HG03565 (cell line): ENCODE measurements at regions not wholly inside any gene's neighbourhood (a gene's known extent, or its start where the extent isn't known, plus 50 kb on each side); places are given as distances from the start of the nearest gene placed in this dataset.

Experiments used
- ATAC-seq: cut with Tn5 transposase; IDR thresholded peaks from one replicate; pipeline ENCODE4 v1.9.1; 2021; ENCODE audit warnings: mild to moderate bottlenecking, moderate library complexity; ENCODE audit not compliant: unreplicated experiment

DNA sequence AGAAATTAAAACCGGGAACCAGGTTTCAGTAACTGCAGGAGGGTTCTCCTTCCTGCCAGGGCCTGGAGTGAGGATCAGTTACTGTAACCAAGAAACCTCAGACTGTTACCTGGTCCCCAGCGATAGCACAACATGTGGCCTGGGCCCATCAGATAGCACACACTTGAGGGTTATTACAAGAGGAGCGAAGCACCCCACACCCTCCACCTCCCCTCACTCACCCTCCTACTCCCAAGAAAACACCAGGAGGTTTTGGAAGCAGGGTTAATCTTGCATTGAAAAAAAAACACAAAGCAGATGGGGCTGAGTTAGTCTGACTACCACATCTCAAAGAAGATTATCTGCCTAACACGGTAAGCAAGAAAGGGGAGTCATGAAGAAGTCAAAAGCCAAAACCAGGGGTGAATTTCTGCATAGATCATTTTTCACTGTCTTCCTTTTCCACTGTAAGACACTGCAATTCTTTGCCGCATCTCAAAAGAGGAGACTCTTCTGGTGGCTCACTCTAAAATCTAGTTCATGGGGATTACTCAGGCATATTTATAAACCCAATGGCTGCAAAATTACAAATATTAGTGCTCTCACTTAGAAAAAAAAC lies 75.9 kb upstream of the DOCK9 start:
- no peak for ATAC-seq

DNA sequence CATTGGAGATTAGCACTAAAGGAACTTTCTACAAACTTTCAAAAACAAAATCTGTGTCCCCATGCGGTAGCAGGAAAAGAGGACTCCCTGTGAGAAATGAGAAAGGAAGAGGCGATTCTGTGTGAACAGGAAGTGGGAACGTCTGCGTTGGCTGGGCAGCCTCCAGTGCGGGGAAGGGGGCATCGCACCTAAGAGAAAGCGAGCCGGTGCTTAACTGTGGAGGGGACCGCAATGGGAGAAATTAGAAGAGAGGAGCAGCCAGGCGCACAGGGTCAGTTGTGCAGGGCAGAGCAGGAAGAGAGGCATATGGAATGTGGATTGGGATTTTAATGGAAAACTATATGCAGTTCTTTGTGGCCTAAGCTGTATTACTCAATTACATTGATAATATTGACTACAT lies 77.4 kb upstream of the DOCK9 start:
- ATAC-seq, result no peak

DNA sequence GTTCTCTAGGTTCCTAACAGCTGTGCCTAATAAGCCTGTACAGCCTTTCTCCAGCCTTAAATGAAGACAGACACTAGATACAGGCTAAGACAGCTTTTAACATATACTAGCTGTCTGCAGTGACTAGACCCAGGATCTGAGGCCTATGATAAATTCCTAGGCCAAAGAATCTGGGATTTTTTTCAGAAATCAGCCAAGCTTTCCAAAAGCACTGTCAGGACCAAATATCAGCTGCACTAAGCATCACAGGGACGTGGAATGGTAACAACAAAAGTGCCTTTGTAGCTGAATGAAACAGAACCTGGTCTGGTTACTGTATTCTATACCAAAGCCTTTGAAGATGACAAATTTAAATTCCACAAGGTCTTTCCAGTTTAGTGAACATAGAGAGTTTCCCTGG lies 77.9 kb upstream of the DOCK9 start:
- ATAC-seq, result no peak

DNA sequence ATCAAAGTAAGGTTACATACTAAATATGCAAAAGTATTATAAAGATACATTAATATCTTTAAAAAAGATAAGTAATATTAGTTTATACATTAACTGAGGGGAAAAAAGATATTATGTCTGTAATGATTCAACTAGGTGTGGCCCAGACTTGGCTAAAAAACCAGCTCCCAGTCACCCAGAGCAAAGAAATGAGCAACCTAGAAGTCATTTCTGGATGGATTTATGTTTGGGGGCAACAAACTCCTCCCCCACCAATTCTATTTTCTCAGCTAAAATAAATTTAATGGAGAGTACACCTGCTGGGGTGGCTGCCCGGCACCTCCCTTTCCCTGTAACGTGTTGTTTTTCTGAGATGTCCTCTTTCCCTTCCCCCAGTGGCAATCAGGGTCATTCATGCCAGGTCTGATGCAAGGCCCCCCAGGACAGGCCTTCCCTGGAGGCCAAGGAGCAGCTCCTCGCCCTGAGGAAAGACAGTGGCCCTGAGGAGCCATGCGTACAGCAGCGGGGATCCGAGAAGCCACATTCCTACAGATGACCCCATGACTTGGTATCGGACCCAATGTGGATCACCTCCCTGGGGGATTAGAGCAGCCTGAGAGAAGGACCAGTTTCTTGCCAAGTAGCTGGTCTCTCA lies 78.6 kb upstream of the DOCK9 start:
- no peak for ATAC-seq

DNA sequence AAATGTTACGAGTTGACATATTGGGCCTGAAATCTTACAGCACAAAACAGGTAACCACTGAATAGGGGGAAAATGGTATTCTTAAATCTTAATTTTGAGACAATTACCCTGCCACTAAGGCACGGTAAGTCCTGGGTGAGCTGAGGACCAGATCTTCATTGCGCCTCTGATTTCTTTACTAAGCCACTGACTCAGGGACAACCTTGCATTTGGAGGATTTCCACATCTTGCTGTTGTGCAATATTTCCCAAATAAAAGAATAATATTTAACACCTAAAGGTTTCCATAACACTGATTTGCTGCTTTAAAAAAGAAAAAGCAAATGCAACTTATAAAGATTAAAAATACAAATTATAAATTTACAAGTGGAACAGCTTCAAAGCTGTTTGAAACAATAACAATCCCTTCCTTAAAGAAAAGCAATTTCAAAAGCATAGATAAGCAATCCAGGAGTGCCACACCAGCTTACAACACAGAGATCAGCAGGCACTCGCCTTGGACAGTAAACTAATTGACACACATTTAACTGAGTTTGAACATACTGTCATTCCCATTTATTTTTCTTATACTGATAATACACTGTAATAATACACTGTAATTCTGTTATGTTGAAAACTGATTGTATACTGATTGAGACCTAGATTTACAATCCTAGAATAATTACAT lies 79.6 kb upstream of the DOCK9 start:
- ATAC-seq, result no peak

DNA sequence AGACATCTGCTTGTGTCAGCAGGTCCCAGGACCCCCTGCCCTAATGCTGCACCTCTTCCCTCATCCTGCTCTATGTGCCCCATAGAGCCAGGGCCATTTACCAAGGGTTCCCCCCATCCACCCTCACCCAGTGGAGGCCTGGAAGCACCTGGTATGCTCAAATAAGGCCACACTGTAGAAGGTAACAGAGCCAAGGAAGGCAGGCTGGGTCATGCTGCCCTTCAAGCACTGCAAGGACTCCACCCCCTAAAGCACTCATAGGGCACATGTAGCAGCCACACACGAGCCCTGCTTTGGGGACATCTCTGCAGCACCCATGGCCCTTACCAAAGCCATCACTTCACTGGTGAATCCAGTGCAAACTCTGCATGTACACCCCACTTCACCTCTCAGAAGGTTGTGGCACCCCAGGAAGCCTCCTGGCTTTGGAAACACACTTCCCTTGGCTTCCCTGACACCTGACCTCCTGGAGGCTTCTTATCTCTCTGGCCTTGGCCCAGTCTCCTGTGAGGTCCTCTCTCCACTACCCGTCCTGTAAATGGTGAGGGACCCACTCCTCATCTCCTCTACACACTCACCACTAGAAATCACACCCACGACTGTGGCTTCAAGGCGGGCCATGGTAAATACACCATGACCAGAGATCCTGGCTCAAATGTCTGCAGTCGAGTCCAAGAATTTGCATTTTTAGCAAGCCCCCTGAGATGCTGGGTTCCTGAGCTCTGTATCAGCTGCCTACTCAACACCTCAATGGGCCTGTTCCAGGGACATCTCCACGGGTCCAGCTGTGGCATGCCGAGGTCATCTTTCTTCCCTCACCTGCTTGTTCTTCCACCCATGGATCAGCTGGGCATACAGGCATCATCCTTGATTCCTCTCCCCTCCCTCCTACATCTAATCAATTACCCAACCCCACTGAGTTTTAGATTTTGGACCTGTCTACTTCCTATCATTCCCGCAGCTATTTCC lies 80.9 kb upstream of the DOCK9 start:
- ATAC-seq, result no peak

DNA sequence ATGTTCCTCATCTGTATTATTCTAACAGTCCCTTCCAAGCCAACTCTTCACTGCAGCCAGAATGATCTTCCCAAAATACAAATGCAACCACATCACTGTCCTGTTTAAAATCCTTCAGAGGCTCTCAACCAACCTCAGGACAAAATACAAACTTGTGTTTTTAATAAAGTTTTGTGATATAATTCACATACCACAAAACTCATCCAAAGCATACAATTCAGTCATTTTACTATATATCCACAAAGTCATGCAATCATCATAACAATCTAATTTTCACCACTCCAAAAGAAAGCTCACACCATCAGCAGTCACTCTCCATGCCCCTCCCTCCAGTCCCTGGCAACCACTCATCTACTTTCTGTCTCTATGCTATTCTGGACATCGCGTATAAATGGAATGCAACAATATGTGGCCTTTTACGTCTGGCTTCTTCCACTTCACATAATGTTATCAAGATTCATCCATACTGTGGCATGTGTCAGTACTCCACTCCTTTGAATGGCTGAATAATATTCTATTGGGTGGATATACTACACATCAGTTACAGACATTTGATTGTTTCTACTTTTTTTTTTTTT lies 81.7 kb upstream of the DOCK9 start:
- no peak for ATAC-seq

DNA sequence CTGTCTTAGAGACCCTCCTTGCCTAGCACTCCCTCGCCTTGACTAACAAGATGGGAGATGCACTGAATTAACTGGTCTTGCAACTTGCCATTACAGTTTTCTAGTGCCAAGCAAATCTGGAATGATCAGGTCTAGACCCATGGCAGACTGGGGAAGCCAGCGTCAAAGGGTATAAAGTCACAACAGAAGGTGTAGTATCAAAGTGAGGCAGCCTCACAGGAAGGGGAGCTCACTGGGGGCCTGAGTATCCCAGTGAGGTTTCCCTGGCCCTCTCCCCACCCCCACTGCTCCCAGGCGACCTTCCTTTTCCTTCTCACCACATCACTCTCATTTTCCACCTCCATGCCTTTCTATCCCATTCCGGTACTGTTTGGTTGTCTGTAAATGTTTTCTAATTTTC lies 83.5 kb upstream of the DOCK9 start:
- no peak for ATAC-seq

DNA sequence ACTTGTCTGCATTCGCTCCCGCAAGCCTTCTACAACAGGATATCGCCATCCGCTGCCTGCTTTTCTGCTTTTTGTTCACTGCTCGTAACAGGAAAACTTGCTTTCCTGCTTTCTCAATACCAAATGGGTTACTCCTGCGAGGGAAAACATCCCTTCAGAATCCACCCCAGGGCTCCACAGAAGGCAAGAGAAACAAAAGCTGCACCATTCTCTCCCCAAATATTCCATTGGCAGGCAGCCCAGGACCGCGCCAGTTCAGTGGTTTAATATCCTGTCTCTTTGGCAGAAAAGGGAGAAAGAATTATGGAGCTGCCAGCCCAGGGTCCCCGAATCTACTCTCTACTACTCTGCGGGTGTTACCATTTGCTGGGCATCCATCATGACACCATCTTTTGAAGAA lies 84.7 kb upstream of the DOCK9 start:
- no peak for ATAC-seq

DNA sequence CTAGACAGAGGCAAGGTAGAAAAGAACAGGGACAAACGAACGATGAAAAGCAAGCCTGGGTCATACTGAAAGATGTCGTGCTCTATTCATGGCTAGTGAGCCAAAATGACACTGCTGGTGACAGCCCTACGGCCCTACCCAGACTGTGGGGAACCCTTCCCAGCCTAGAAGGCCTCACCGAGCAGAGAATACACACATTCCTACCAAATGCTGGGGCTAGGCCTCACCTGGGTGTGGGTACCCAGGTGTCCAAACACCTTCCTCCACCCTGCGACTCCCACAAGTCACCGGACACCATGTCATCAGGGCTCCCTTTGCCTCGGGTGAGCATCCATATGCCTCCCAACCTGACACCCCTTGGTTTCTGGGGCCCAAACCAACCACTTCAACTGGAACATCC lies 85.3 kb upstream of the DOCK9 start:
- no peak for ATAC-seq

DNA sequence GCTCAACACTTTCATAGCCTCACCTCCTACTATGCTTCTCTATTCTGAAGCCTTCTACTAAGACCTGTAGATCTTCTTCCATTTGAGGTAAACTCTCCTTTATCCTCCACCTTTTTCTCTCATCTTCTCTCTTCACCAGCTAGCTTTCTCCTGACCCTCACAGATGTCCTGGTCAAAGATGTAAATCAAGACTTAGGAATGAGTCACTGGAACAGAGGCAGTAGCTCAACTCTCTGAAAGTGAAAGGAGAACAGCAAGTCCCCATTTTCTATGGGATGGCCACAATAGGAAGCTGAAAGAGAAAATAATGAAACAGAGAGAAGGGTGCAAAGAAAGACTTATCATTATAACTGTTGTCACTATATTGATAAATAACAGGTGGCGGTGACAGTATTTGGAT lies 86.1 kb upstream of the DOCK9 start:
- ATAC-seq, result no peak

DNA sequence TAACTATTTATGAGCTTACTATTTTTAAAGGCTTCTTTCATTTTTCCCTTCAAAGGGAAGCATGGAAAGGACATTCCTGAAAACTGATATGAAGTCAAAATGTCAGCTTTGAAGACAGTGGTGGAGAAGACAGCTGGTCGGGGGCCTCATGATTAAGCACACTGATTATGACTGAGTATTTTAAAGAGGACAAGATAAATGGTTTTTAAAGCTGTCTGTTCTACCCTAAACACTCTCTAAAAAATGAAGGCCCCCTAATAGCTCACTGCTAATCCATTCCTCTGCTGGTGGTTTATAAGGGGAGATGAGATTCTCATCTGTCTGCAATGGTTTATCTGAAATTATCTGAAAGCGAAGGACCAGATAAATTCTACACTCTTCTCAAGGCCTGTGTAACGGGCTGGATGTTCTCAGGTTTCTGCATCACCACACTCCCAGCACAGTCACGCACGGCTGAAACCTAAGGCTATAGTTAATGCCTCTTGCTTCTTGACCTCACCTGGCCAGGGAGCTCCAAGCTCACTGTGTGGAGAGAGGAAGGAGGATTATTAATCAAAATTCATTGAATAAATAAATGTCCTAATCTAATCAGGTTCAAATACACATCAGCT lies 86.9 kb upstream of the DOCK9 start:
- ATAC-seq, result no peak

DNA sequence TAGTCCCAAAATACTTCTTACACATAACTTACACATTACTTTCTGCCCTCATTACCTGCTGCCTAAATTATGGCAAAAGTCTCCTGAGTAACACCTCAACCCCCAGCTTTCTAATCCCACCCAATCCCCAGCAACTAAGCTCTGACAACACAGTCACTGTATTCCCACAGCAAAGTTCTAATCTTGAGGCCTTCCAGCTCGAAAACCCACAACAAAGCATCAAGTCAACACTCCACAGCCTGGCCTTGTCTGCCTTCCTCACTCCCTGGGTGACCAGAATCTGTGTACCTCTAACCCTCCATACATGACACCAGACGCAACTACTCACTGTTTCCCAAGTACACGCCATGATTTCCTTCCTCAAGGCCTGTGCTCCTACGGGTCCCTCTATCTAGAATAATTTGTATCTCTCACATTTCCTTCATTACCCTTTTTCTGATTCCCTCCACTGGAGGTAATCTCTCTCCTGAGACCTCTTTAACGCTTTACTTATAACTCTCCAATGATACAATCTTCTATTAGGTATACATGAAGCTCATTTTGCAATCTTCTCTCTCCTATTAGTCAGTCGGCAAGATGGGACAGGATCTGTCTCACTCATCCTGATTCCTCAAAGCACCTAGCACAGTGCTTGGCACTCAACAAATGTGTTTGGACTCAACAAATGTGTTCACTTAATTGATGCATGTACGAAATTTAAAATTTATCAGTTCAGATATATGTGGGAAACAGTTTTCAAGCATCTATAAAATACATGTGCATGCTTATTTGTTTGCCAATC lies 87.6 kb upstream of the DOCK9 start:
- ATAC-seq, result no peak

DNA sequence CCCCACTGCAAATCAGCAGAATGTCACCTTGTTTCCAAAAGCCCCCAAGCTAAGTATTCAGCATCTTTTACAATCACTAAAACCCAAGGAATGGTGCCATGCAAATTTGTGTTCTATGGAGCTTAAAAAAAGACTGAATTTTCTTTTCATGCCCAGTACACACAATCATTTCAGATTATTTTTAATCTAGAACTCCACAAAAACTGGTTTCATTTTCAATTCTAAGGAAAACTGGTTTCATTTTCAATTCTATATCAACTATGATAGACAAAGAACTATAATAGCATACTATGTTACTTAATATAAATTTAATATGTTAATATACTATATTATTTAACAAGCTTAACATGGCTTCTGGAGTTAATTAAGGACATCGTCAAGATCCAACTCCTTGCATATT lies 88.4 kb upstream of the DOCK9 start:
- ATAC-seq, result no peak

DNA sequence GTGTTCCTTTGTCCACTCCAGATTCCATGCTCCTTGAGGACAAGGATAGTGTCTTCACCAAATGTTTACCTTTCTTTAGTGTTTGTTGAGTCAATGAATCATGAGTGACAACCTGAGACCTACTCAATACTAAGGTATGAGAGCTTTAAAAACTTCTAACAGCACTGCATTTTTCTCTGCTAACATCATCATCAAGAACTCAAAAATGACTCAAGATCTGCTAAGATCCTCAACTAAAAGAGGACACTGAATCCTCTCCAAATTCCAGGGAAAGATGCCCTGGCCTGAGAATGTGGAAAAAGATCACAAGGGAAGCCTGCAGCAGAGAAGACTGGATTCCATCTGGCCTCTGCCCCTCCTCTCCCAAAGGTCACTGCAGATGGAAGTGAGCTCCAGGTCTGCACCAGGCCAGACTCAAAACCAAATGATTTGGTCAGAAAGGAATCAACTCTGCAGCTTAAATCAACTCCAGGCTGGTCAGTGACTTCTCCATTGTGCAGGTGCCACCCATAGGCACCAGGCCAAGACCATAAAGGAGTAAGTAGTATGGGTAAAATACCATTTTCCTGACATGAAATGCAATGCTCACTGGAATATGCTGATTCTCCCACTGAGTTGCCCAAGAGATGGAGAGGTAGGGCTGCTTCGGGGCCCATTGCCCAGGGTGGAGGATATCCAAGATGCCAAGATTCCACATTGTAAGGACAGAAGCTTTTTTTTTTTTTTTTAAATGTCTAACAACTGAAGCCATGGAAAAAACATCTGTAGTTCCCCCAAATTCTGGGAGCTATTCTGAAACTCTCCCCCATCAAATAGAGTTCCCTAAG lies 89.5 kb upstream of the DOCK9 start:
- no peak for ATAC-seq

DNA sequence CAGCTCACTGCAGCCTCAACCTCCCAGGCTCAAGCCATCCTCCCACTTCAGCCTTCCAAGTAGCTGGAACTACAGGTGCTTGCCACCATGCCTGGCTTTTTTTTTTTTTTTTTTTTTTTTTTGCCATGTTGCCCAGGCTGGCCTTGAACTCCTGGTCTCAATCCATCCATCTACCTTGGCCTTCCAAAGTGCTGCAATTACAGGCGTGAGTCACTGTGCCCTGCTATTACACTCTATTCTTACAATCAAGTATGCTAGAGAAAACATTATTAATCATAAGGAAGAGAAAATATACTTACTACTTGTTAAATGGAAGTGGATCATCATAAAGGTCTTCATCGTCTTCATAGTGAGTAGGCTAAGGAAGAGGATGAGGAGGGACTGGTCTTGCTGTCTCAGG lies 93.3 kb upstream of the DOCK9 start:
- ATAC-seq, result no peak

DNA sequence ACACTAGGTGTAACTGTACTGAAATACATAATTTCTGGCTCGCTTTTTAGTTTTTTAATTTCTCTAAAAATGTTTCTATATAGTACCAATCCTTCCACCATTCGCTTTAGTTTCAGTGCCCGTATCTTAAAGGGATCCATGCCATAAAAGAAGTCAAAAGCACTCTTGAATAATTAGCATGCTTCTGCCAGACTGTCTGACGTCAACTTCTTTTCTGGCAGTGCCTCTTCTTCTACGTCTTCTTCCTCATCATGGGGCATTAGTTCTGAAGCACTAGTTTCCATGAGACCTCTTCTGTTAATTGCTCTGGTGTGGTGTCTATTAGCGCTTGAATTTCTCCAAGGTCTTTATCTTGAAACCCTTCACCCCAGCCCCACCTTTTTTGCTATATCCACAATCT lies 93.8 kb upstream of the DOCK9 start:
- ATAC-seq, result no peak

DNA sequence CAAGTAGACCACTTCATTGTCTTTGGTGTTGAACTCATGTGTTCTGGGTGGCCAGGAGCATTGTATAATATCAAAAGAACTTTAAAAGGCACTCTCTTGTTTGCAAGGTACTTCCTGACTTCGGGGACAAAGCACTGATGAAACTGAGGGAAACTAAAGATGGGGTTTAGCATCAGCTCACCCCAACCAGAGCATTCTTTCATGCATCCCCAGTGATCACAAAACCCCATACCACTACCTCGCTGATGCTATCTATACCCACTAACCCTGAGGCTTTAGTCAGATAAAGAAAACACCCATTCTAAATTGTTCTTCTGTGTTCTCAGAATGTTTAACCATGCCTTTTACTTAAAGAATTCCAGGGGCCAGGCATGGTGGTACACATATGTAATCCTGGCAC lies 94.5 kb upstream of the DOCK9 start:
- ATAC-seq, result no peak

DNA sequence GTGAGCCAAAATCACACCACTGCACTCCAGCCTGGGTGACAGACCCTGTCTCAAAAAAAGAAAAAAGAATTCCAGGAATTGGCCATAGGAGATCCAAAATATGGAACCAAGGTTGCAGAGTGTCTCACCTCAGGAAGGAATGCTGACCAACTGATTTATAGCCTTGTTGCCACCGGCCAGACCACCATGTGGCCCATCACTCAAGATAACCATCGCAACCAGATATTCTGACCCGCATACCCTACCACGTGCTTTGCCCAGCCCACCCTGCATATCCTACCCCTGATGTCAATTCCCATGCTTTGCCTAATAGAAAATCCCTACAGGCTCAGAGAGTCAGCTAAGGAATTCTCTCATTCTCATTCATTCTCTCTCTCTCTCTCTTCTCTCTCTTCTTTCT lies 95.1 kb upstream of the DOCK9 start:
- ATAC-seq, result no peak
